ENCODE measurements at regions not wholly inside any gene's neighbourhood (a gene's known extent, or its start where the extent isn't known, plus 50 kb on each side); places are given as distances from the start of the nearest gene placed in this dataset.

- WGBS, 2 donors = 46 to 60% methylated on average over 3 of the region's 3 CpGs
- Histone ChIP-seq H3K4me3 (ENCODE audit: low read depth in 1 of 2, low read length in 2 of 2) (no peak overlapping the region), H3K27me3 (ENCODE audit: control insufficient read depth in 1 of 2, insufficient read depth in 2 of 2, low read length in 2 of 2) (no peaks in the 10 kb centered on the region), H3K36me3 (ENCODE audit: control insufficient read depth in 2 of 2, insufficient read depth in 2 of 2, low read length in 1 of 2) (no peaks in the 10 kb centered on the region), H3K27ac (ENCODE audit: low read depth in 2 of 2, low read length in 1 of 2) (no peak overlapping the region), H3K4me1 (ENCODE audit: control insufficient read depth in 2 of 2, insufficient read depth in 2 of 2, low read length in 1 of 2) (peaks cover 0 to 2% of the 10 kb centered on the region in 2 donors), H3K9me3 (ENCODE audit: control insufficient read depth in 2 of 2, insufficient read depth in 1 of 2, low read depth in 1 of 2, low read length in 1 of 2) (no peaks in the 10 kb centered on the region)
Measured at GRCh38 chr5:128876569-128877382, 88.5 kb upstream of the SLC27A6 start.

- Histone ChIP-seq H3K36me3 (ENCODE audit: control insufficient read depth in 2 of 2, insufficient read depth in 2 of 2, low read length in 1 of 2) (no peaks in the 10 kb centered on the region), H3K4me3 (ENCODE audit: low read depth in 1 of 2, low read length in 2 of 2) (no peak overlapping the region), H3K27me3 (ENCODE audit: control insufficient read depth in 1 of 2, insufficient read depth in 2 of 2, low read length in 2 of 2) (no peaks in the 10 kb centered on the region), H3K4me1 (ENCODE audit: control insufficient read depth in 2 of 2, insufficient read depth in 2 of 2, low read length in 1 of 2) (peaks cover 0 to 2% of the 10 kb centered on the region in 2 donors), H3K9me3 (ENCODE audit: control insufficient read depth in 2 of 2, insufficient read depth in 1 of 2, low read depth in 1 of 2, low read length in 1 of 2) (no peaks in the 10 kb centered on the region), H3K27ac (ENCODE audit: low read depth in 2 of 2, low read length in 1 of 2) (no peak overlapping the region)
- WGBS, 2 donors = 71 to 88% methylated on average over 4 of the region's 4 CpGs
Measured at GRCh38 chr5:128877476-128877875, 87.8 kb upstream of the SLC27A6 start.

- Histone ChIP-seq H3K9me3 (ENCODE audit: control insufficient read depth in 2 of 2, insufficient read depth in 1 of 2, low read depth in 1 of 2, low read length in 1 of 2) (no peaks in the 10 kb centered on the region), H3K4me3 (ENCODE audit: low read depth in 1 of 2, low read length in 2 of 2) (no peak overlapping the region), H3K36me3 (ENCODE audit: control insufficient read depth in 2 of 2, insufficient read depth in 2 of 2, low read length in 1 of 2) (no peaks in the 10 kb centered on the region), H3K27ac (ENCODE audit: low read depth in 2 of 2, low read length in 1 of 2) (no peak overlapping the region), H3K4me1 (ENCODE audit: control insufficient read depth in 2 of 2, insufficient read depth in 2 of 2, low read length in 1 of 2) (peaks cover 0 to 2% of the 10 kb centered on the region in 2 donors), H3K27me3 (ENCODE audit: control insufficient read depth in 1 of 2, insufficient read depth in 2 of 2, low read length in 2 of 2) (no peaks in the 10 kb centered on the region)
- 17 to 28% methylated on average over 4 of the region's 4 CpGs for WGBS, 2 donors
Measured at GRCh38 chr5:128881502-128882018, 83.7 kb upstream of the SLC27A6 start.

GRCh38 chr5:128885649-128886255, 79.5 kb upstream of the SLC27A6 start:
- no peak overlapping the region for H3K27ac ChIP-seq (ENCODE audit: low read depth in 2 of 2, low read length in 1 of 2)
- H3K36me3 ChIP-seq (ENCODE audit: control insufficient read depth in 2 of 2, insufficient read depth in 2 of 2, low read length in 1 of 2) = no peaks in the 10 kb centered on the region
- H3K9me3 ChIP-seq (ENCODE audit: control insufficient read depth in 2 of 2, insufficient read depth in 1 of 2, low read depth in 1 of 2, low read length in 1 of 2) = no peaks in the 10 kb centered on the region
- H3K4me3 ChIP-seq (ENCODE audit: low read depth in 1 of 2, low read length in 2 of 2) = no peak overlapping the region
- no peaks in the 10 kb centered on the region for H3K4me1 ChIP-seq (ENCODE audit: control insufficient read depth in 2 of 2, insufficient read depth in 2 of 2, low read length in 1 of 2)
- H3K27me3 ChIP-seq (ENCODE audit: control insufficient read depth in 1 of 2, insufficient read depth in 2 of 2, low read length in 2 of 2) = no peaks in the 10 kb centered on the region

DNA sequence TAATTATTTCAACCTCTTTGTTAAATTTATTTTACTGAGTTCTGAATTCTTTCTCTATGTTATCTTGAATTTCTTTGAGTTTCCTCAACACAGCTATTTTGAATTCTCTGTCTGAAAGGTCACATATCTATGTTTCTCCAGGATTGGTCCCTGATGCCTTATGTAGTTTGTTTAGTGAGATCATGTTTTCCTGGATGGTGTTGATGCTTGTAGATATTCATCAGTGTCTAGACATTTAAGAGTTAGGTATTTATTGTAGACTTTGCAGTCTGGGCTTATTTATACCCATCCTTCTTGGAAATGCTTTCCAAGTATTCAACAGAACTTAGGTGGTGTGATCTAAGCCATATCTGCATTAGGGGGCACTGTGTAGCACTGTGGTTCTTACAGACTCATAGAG, 70.2 kb upstream of the SLC27A6 start:
- Histone ChIP-seq H3K9me3 (ENCODE audit: control insufficient read depth in 2 of 2, insufficient read depth in 1 of 2, low read depth in 1 of 2, low read length in 1 of 2) (no peaks in the 10 kb centered on the region), H3K27me3 (ENCODE audit: control insufficient read depth in 1 of 2, insufficient read depth in 2 of 2, low read length in 2 of 2) (no peaks in the 10 kb centered on the region), H3K27ac (ENCODE audit: low read depth in 2 of 2, low read length in 1 of 2) (no peak overlapping the region)

GRCh38 chr5:128896675-128897074, 68.6 kb upstream of the SLC27A6 start:
- no peaks in the 10 kb centered on the region for H3K9me3 ChIP-seq (ENCODE audit: control insufficient read depth in 2 of 2, insufficient read depth in 1 of 2, low read depth in 1 of 2, low read length in 1 of 2)
- H3K27ac ChIP-seq (ENCODE audit: low read depth in 2 of 2, low read length in 1 of 2) = no peak overlapping the region
- no peak overlapping the region for H3K4me3 ChIP-seq (ENCODE audit: low read depth in 1 of 2, low read length in 2 of 2)
- H3K27me3 ChIP-seq (ENCODE audit: control insufficient read depth in 1 of 2, insufficient read depth in 2 of 2, low read length in 2 of 2) = no peaks in the 10 kb centered on the region
- H3K4me1 ChIP-seq (ENCODE audit: control insufficient read depth in 2 of 2, insufficient read depth in 2 of 2, low read length in 1 of 2) = no peaks in the 10 kb centered on the region
- H3K36me3 ChIP-seq (ENCODE audit: control insufficient read depth in 2 of 2, insufficient read depth in 2 of 2, low read length in 1 of 2) = no peaks in the 10 kb centered on the region
- 91 to 95% methylated on average over 2 of the region's 2 CpGs for WGBS, 2 donors

More for the DNA sequence above, 70.2 kb upstream of the SLC27A6 start:
- no peaks in the 10 kb centered on the region for H3K36me3 ChIP-seq (ENCODE audit: control insufficient read depth in 2 of 2, insufficient read depth in 2 of 2, low read length in 1 of 2)
- no peak overlapping the region for H3K4me3 ChIP-seq (ENCODE audit: low read depth in 1 of 2, low read length in 2 of 2)
- H3K4me1 ChIP-seq (ENCODE audit: control insufficient read depth in 2 of 2, insufficient read depth in 2 of 2, low read length in 1 of 2) = no peaks in the 10 kb centered on the region

GRCh38 chr5:128903550-128903949, 61.7 kb upstream of the SLC27A6 start:
- H3K9me3 ChIP-seq (ENCODE audit: control insufficient read depth in 2 of 2, insufficient read depth in 1 of 2, low read depth in 1 of 2, low read length in 1 of 2) = no peaks in the 10 kb centered on the region
- H3K4me3 ChIP-seq (ENCODE audit: low read depth in 1 of 2, low read length in 2 of 2) = no peak overlapping the region
- no peaks in the 10 kb centered on the region for H3K36me3 ChIP-seq (ENCODE audit: control insufficient read depth in 2 of 2, insufficient read depth in 2 of 2, low read length in 1 of 2)
- 75 to 84% methylated on average over 5 of the region's 5 CpGs for WGBS, 2 donors
- no peak overlapping the region for H3K27ac ChIP-seq (ENCODE audit: low read depth in 2 of 2, low read length in 1 of 2)
- no peaks in the 10 kb centered on the region for H3K4me1 ChIP-seq (ENCODE audit: control insufficient read depth in 2 of 2, insufficient read depth in 2 of 2, low read length in 1 of 2)
- H3K27me3 ChIP-seq (ENCODE audit: control insufficient read depth in 1 of 2, insufficient read depth in 2 of 2, low read length in 2 of 2) = no peaks in the 10 kb centered on the region

GRCh38 chr5:128904805-128905567, 60.3 kb upstream of the SLC27A6 start:
- Histone ChIP-seq H3K27me3 (ENCODE audit: control insufficient read depth in 1 of 2, insufficient read depth in 2 of 2, low read length in 2 of 2) (no peaks in the 10 kb centered on the region), H3K4me1 (ENCODE audit: control insufficient read depth in 2 of 2, insufficient read depth in 2 of 2, low read length in 1 of 2) (no peaks in the 10 kb centered on the region), H3K36me3 (ENCODE audit: control insufficient read depth in 2 of 2, insufficient read depth in 2 of 2, low read length in 1 of 2) (no peaks in the 10 kb centered on the region), H3K27ac (ENCODE audit: low read depth in 2 of 2, low read length in 1 of 2) (no peak overlapping the region), H3K9me3 (ENCODE audit: control insufficient read depth in 2 of 2, insufficient read depth in 1 of 2, low read depth in 1 of 2, low read length in 1 of 2) (no peaks in the 10 kb centered on the region), H3K4me3 (ENCODE audit: low read depth in 1 of 2, low read length in 2 of 2) (no peak overlapping the region)
- WGBS, 2 donors = 63 to 68% methylated on average over 3 of the region's 3 CpGs

- H3K4me3 ChIP-seq (ENCODE audit: low read depth in 1 of 2, low read length in 2 of 2) = no peak overlapping the region
- WGBS, 2 donors = 33 to 36% methylated on average over 4 of the region's 4 CpGs
Measured at GRCh38 chr5:128905568-128906110, 59.6 kb upstream of the SLC27A6 start.

More at GRCh38 chr5:128905568-128906110, 59.6 kb upstream of the SLC27A6 start:
- Histone ChIP-seq H3K27me3 (ENCODE audit: control insufficient read depth in 1 of 2, insufficient read depth in 2 of 2, low read length in 2 of 2) (no peaks in the 10 kb centered on the region), H3K36me3 (ENCODE audit: control insufficient read depth in 2 of 2, insufficient read depth in 2 of 2, low read length in 1 of 2) (no peaks in the 10 kb centered on the region), H3K4me1 (ENCODE audit: control insufficient read depth in 2 of 2, insufficient read depth in 2 of 2, low read length in 1 of 2) (no peaks in the 10 kb centered on the region), H3K27ac (ENCODE audit: low read depth in 2 of 2, low read length in 1 of 2) (no peak overlapping the region), H3K9me3 (ENCODE audit: control insufficient read depth in 2 of 2, insufficient read depth in 1 of 2, low read depth in 1 of 2, low read length in 1 of 2) (no peaks in the 10 kb centered on the region)
